Progenitor cell of endocrine pancreas (in vitro differentiated cells): ENCODE measurements at regions not wholly inside any gene's neighbourhood (a gene's known extent, or its start where the extent isn't known, plus 50 kb on each side); places are given as distances from the start of the nearest gene placed in this dataset.

Source experiments
- DNase-seq: peaks from one replicate; pipeline ENCODE4 v3.0.0; 2021; ENCODE audit warnings: low spot score; ENCODE audit not compliant: unreplicated experiment
- H3K27ac Mint-ChIP-seq: 2 replicates; pipeline ENCODE4 v1.8.0; 2021; ENCODE audit warnings: mild to moderate bottlenecking, moderate library complexity, mixed read lengths
- H3K27me3 Mint-ChIP-seq: 2 replicates; pipeline ENCODE4 v1.8.0; 2021; ENCODE audit warnings: mixed read lengths
- H3K36me3 Mint-ChIP-seq: 2 replicates; pipeline ENCODE4 v1.8.0; 2022; ENCODE audit warnings: mixed read lengths; ENCODE audit not compliant: insufficient read depth
- H3K4me1 Mint-ChIP-seq: 2 replicates; pipeline ENCODE4 v1.8.0; 2021; ENCODE audit warnings: low read depth, mixed read lengths
- H3K4me3 Mint-ChIP-seq: 2 replicates; pipeline ENCODE4 v1.8.0; 2021; ENCODE audit warnings: low read depth, mild to moderate bottlenecking, moderate library complexity, mixed read lengths
- H3K9me3 Mint-ChIP-seq: 2 replicates; pipeline ENCODE4 v1.8.0; 2021; ENCODE audit warnings: low read depth, mixed read lengths
- TF ChIP-seq, protein P1 (sequence below): fragments of 200-600 bp; sonication (generic); IDR thresholded peaks from one replicate; pipeline ENCODE4 v1.5.0; 2021; ENCODE audit warnings: antibody characterized with exemption, mild to moderate bottlenecking; ENCODE audit not compliant: unreplicated experiment

- TF ChIP-seq, protein P1, sequence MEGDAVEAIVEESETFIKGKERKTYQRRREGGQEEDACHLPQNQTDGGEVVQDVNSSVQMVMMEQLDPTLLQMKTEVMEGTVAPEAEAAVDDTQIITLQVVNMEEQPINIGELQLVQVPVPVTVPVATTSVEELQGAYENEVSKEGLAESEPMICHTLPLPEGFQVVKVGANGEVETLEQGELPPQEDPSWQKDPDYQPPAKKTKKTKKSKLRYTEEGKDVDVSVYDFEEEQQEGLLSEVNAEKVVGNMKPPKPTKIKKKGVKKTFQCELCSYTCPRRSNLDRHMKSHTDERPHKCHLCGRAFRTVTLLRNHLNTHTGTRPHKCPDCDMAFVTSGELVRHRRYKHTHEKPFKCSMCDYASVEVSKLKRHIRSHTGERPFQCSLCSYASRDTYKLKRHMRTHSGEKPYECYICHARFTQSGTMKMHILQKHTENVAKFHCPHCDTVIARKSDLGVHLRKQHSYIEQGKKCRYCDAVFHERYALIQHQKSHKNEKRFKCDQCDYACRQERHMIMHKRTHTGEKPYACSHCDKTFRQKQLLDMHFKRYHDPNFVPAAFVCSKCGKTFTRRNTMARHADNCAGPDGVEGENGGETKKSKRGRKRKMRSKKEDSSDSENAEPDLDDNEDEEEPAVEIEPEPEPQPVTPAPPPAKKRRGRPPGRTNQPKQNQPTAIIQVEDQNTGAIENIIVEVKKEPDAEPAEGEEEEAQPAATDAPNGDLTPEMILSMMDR = no peak
- Mint-ChIP-seq H3K27me3 (no peaks in the 10 kb centered on the region), H3K4me3 (no peak overlapping the region), H3K27ac (no peak overlapping the region), H3K36me3 (no peaks in the 10 kb centered on the region), H3K9me3 (peaks cover 5% of the 10 kb centered on the region), H3K4me1 (no peaks in the 10 kb centered on the region)
- DNase-seq = no peak
Measured at GRCh38 chr3:102687851-102688555, 253.2 kb downstream of the ZPLD1 start.

DNA sequence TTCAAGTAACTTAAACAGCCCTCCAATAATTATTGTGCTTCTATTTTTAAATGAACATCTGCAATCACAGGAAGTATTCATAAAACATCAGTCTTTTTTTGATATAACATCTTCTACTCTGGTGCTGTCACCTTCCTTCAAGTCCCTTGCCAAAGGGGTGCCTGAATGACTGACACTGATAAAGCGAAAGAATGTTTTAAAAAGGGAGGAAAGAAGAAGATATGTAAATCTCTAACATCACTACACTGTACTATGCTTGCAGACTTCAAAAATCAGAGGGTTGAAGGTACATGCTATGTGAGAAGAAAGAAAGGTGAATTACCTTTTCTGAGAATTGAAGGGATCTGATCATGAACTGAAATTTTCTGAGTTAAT is 253.7 kb downstream of the ZPLD1 start:
- Mint-ChIP-seq H3K36me3 (no peaks in the 10 kb centered on the region), H3K27ac (no peak overlapping the region), H3K4me1 (no peaks in the 10 kb centered on the region), H3K4me3 (no peak overlapping the region), H3K9me3 (peaks cover 5% of the 10 kb centered on the region), H3K27me3 (no peaks in the 10 kb centered on the region)
- TF ChIP-seq, protein P1 = no peak
- no peak for DNase-seq

DNA sequence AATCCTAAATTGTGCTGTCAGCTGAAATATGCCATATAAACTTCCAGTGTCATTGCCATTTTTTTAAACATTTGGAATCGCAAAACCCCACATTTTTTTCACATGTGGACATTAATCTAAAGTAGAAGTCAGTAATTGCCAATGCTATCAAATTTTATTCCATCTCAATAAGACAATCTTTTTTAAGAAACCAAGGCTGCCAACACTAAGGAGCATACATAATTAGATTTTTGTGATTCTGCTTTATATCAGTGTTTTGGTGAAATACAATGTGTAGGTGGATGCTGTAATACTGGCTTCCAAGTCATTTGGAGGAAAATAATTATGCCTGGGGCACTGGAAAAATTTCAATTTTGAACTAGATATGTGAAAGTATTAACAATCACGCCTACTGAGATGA is 256.7 kb downstream of the ZPLD1 start:
- Mint-ChIP-seq H3K27me3 (no peaks in the 10 kb centered on the region), H3K4me1 (no peaks in the 10 kb centered on the region), H3K36me3 (no peaks in the 10 kb centered on the region), H3K27ac (no peak overlapping the region), H3K4me3 (no peak overlapping the region), H3K9me3 (peaks cover 10% of the 10 kb centered on the region)
- TF ChIP-seq, protein P1 = no peak
- DNase-seq = no peak

- DNase-seq = no peak
- Mint-ChIP-seq H3K36me3 (no peaks in the 10 kb centered on the region), H3K27me3 (no peaks in the 10 kb centered on the region), H3K9me3 (peaks cover 8% of the 10 kb centered on the region), H3K4me3 (no peak overlapping the region), H3K4me1 (no peaks in the 10 kb centered on the region), H3K27ac (no peak overlapping the region)
- TF ChIP-seq, protein P1 = no peak
Measured at GRCh38 chr3:102699104-102699818, 264.4 kb downstream of the ZPLD1 start.

DNA sequence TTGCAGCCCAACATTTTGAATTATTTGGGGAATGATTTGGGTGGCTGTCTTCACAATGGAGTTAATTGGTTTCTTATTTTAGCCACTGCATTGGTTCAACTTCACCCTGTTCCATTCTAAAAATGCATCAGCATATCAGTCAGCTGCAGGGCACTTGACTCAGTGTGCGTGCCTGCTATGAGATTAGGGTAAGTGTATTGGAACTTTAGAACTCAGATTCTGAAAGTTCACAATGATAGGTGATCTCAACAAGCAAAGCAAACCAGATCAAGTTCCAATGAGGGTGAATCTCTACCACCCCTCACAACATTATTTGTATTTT is 265.0 kb downstream of the ZPLD1 start:
- Mint-ChIP-seq H3K27me3 (no peaks in the 10 kb centered on the region), H3K9me3 (peaks cover 8% of the 10 kb centered on the region), H3K27ac (no peak overlapping the region), H3K36me3 (no peaks in the 10 kb centered on the region), H3K4me1 (no peaks in the 10 kb centered on the region), H3K4me3 (no peak overlapping the region)
- no peak for DNase-seq
- TF ChIP-seq, protein P1 = no peak
